ENCODE measurements at regions not wholly inside any gene's neighbourhood (a gene's known extent, or its start where the extent isn't known, plus 50 kb on each side); places are given as distances from the start of the nearest gene placed in this dataset.

DNA sequence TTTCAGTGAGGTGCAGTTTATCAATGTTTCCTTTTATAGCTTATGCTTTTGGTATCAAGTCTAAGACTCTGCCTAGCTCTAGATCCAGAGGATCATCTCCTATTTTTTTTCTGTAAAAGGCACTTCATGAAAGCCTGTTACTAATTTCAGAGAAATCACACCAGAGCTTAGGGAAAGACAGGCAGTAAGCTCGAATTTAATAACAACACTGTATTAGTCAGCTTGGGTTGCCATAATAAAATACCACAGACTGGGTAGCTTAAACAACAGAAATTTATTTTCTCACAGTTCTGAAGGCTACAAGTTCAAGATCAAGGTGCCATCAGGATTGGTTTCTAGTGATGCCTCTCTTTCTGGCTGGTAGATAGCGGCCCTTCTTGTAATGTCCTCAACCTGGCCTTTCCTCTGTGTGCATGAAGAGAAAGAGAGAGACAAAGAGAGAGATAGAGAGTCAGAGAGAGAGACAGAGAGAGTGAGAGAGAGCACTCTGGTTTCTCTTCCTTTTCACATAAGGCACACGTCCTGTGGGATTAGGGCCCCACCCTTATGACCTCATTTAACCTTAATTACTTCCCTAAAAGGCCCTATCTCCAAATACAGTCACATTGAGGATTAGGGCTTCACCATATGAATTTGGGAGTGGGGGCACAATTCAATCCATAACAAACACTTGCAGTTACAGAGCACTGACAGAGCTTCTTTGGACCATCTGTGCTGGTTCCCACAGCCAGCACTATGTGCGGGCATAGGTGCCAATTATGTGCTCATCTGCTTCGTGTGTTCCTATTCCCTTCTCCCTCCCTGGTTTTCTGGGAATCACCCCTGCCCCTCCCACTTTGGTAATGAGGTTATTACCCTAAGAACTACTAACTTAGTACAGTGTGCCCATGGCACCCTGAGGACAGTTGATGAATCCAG, 114.8 kb upstream of the MED14 start:
- peaks cover 3% of the 10 kb centered on the region for H3K4me1 ChIP-seq (ENCODE audit: control insufficient read depth, insufficient read depth, low read length)
- no peaks in the 10 kb centered on the region for H3K36me3 ChIP-seq (ENCODE audit: control insufficient read depth in 2 of 2, insufficient read depth in 1 of 2, low read length in 2 of 2)
- H3K27ac ChIP-seq (ENCODE audit: extremely low read depth, low read depth, low read length) = no peak overlapping the region
- H3K9me3 ChIP-seq (ENCODE audit: control insufficient read depth, insufficient read depth, low read depth, low read length) = no peaks in the 10 kb centered on the region
- POLR2A ChIA-PET = no interaction called here
- TF ChIP-seq ZNF514 (tag by site-specific recombination; IDR thresholded peaks at IDR 0.05) (no peak), SETDB1 (IDR thresholded peaks at IDR 0.05; ENCODE audit: insufficient read length, low read length) (peak; percentile 24)
- no peak overlapping the region for H3K4me3 ChIP-seq (ENCODE audit: low read depth, low read length)
- CTCF ChIA-PET = interaction anchor here (0.6 to 2.0 kb wide), 2 partner anchors 56 to 244 kb away, joined by 4 to 8 read pairs; no protein-coding TSS in a partner anchor

DNA sequence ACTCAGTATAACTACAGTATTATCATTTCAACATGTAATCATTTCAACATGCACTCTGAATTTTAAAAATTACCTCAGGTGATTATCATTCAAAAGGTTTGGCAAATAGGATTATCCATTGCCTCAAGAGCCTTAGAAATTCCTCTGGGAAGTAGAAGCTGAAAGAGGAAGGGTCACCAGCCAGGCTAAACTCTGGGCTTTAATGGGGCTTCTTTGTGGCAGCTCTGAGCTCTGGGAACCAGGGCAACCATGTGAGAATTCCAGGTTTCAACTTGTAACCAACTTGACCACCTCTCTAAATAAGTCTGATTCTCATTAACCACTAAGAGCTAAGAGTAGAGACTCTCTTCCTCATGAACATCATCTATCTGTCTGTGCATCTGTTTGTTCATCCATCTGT, 117.2 kb upstream of the MED14 start:
- H3K4me1 ChIP-seq (ENCODE audit: control insufficient read depth, insufficient read depth, low read length) = peaks cover 13% of the 10 kb centered on the region
- ChIA-PET POLR2A (no interaction called here), CTCF (interaction anchor here (1.2 kb wide), 1 partner anchor 25 kb away, joined by 3 read pairs; no protein-coding TSS in a partner anchor)
- no peaks in the 10 kb centered on the region for H3K36me3 ChIP-seq (ENCODE audit: control insufficient read depth in 2 of 2, insufficient read depth in 1 of 2, low read length in 2 of 2)
- no peak overlapping the region for H3K27ac ChIP-seq (ENCODE audit: extremely low read depth, low read depth, low read length)
- H3K9me3 ChIP-seq (ENCODE audit: control insufficient read depth, insufficient read depth, low read depth, low read length) = no peaks in the 10 kb centered on the region
- no peak overlapping the region for H3K4me3 ChIP-seq (ENCODE audit: low read depth, low read length)
- TF ChIP-seq GLI4 (tag by site-specific recombination; IDR thresholded peaks at IDR 0.05) (no peak), BCL11B (tag by site-specific recombination; IDR thresholded peaks at IDR 0.05; ENCODE audit: low read depth) (no peak), ZNF514 (tag by site-specific recombination; IDR thresholded peaks at IDR 0.05) (no peak), ZNF184 (tag by site-specific recombination; IDR thresholded peaks at IDR 0.05) (no peak), ZNF777 (tag by site-specific recombination; IDR thresholded peaks at IDR 0.05; ENCODE audit: borderline replicate concordance) (no peak), ZNF610 (tag by site-specific recombination; IDR thresholded peaks at IDR 0.05; ENCODE audit: borderline replicate concordance) (no peak), ZNF239 (tag by site-specific recombination; IDR thresholded peaks at IDR 0.05) (no peak), GLIS2 (tag by site-specific recombination; IDR thresholded peaks at IDR 0.05) (no peak), ZNF366 (tag by site-specific recombination; conservative IDR thresholded peaks at IDR 0.05) (no peak), ZNF521 (tag by site-specific recombination; IDR thresholded peaks at IDR 0.05) (no peak), ZNF792 (tag by site-specific recombination; IDR thresholded peaks at IDR 0.05) (no peak), ZNF530 (tag by site-specific recombination; IDR thresholded peaks at IDR 0.05; ENCODE audit: low read depth) (no peak)

DNA sequence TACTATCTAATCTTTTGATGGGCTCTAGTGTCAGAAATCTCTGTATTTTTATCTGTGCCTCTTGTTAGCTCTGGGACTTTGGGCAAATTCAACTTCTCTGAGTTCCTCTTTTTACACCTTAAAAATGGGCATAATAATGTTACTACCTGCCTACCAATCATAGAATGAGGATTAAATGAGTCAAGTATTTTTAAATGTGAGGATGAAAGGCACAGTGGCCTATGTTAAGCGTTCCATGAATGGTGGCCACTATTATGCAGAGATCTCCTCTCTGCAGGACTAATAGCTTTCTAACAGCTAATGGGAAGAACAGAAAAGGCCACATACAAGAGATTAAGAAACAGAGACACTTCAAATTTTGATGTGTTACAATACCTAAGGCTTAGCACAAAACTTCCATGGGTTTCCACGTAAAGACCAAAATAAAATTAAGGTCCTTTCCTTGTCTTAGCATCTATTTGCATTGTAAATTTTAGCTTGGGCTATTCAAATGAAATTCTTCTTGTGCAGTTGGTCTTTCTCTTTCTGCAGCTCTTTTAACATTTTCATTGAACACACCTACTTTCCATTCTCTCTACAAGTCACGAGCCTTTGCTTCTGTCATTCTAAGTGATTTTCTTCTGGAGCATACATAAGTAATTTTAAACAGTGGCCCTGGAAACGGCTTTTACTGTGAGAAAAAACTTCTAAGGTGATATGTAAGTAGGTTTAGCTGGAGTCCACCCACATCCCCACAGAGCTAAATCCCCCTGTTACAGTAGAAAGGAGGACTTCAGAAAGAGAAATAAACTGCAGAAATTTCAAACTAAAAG, 117.9 kb upstream of the MED14 start:
- ChIA-PET POLR2A (no interaction called here), CTCF (interaction anchor here (0.6 to 1.2 kb wide), 2 partner anchors 25 to 161 kb away, joined by 3 read pairs; no protein-coding TSS in a partner anchor)
- H3K4me3 ChIP-seq (ENCODE audit: low read depth, low read length) = no peak overlapping the region
- H3K36me3 ChIP-seq (ENCODE audit: control insufficient read depth in 2 of 2, insufficient read depth in 1 of 2, low read length in 2 of 2) = no peaks in the 10 kb centered on the region
- H3K27ac ChIP-seq (ENCODE audit: extremely low read depth, low read depth, low read length) = no peak overlapping the region
- H3K4me1 ChIP-seq (ENCODE audit: control insufficient read depth, insufficient read depth, low read length) = peaks cover 13% of the 10 kb centered on the region
- no peaks in the 10 kb centered on the region for H3K9me3 ChIP-seq (ENCODE audit: control insufficient read depth, insufficient read depth, low read depth, low read length)
- TF ChIP-seq ZBTB48 (tag by site-specific recombination; IDR thresholded peaks at IDR 0.05) = no peak
- TF ChIP-seq KLF10 (tag by site-specific recombination; IDR thresholded peaks at IDR 0.05) = no peak
- no peak for TF ChIP-seq MZF1 (tag by site-specific recombination; IDR thresholded peaks at IDR 0.05; ENCODE audit: borderline replicate concordance)
- TF ChIP-seq, protein P1, sequence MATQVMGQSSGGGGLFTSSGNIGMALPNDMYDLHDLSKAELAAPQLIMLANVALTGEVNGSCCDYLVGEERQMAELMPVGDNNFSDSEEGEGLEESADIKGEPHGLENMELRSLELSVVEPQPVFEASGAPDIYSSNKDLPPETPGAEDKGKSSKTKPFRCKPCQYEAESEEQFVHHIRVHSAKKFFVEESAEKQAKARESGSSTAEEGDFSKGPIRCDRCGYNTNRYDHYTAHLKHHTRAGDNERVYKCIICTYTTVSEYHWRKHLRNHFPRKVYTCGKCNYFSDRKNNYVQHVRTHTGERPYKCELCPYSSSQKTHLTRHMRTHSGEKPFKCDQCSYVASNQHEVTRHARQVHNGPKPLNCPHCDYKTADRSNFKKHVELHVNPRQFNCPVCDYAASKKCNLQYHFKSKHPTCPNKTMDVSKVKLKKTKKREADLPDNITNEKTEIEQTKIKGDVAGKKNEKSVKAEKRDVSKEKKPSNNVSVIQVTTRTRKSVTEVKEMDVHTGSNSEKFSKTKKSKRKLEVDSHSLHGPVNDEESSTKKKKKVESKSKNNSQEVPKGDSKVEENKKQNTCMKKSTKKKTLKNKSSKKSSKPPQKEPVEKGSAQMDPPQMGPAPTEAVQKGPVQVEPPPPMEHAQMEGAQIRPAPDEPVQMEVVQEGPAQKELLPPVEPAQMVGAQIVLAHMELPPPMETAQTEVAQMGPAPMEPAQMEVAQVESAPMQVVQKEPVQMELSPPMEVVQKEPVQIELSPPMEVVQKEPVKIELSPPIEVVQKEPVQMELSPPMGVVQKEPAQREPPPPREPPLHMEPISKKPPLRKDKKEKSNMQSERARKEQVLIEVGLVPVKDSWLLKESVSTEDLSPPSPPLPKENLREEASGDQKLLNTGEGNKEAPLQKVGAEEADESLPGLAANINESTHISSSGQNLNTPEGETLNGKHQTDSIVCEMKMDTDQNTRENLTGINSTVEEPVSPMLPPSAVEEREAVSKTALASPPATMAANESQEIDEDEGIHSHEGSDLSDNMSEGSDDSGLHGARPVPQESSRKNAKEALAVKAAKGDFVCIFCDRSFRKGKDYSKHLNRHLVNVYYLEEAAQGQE (tag by site-specific recombination; IDR thresholded peaks at IDR 0.05) = no peak
- no peak for TF ChIP-seq ZNF530 (tag by site-specific recombination; IDR thresholded peaks at IDR 0.05; ENCODE audit: low read depth)
- TF ChIP-seq, protein P2, sequence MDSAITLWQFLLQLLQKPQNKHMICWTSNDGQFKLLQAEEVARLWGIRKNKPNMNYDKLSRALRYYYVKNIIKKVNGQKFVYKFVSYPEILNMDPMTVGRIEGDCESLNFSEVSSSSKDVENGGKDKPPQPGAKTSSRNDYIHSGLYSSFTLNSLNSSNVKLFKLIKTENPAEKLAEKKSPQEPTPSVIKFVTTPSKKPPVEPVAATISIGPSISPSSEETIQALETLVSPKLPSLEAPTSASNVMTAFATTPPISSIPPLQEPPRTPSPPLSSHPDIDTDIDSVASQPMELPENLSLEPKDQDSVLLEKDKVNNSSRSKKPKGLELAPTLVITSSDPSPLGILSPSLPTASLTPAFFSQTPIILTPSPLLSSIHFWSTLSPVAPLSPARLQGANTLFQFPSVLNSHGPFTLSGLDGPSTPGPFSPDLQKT (IDR thresholded peaks at IDR 0.05; ENCODE audit: borderline replicate concordance, low read depth, low read length) = no peak
- TF ChIP-seq, protein P3, sequence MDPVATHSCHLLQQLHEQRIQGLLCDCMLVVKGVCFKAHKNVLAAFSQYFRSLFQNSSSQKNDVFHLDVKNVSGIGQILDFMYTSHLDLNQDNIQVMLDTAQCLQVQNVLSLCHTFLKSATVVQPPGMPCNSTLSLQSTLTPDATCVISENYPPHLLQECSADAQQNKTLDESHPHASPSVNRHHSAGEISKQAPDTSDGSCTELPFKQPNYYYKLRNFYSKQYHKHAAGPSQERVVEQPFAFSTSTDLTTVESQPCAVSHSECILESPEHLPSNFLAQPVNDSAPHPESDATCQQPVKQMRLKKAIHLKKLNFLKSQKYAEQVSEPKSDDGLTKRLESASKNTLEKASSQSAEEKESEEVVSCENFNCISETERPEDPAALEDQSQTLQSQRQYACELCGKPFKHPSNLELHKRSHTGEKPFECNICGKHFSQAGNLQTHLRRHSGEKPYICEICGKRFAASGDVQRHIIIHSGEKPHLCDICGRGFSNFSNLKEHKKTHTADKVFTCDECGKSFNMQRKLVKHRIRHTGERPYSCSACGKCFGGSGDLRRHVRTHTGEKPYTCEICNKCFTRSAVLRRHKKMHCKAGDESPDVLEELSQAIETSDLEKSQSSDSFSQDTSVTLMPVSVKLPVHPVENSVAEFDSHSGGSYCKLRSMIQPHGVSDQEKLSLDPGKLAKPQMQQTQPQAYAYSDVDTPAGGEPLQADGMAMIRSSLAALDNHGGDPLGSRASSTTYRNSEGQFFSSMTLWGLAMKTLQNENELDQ (tag by site-specific recombination; IDR thresholded peaks at IDR 0.05; ENCODE audit: low read depth) = no peak
- no peak for TF ChIP-seq ZFHX2 (tag by site-specific recombination; conservative IDR thresholded peaks at IDR 0.05)
- no peak for TF ChIP-seq ZNF549 (tag by site-specific recombination; IDR thresholded peaks at IDR 0.05)
- TF ChIP-seq GLIS1 (tag by site-specific recombination; IDR thresholded peaks at IDR 0.05) = no peak
- TF ChIP-seq ZNF670 (tag by site-specific recombination; IDR thresholded peaks at IDR 0.05; ENCODE audit: low read depth) = no peak

Data from HEK293 (cell line).